ENCODE measurements at regions not wholly inside any gene's neighbourhood (a gene's known extent, or its start where the extent isn't known, plus 50 kb on each side); places are given as distances from the start of the nearest gene placed in this dataset.

DNA sequence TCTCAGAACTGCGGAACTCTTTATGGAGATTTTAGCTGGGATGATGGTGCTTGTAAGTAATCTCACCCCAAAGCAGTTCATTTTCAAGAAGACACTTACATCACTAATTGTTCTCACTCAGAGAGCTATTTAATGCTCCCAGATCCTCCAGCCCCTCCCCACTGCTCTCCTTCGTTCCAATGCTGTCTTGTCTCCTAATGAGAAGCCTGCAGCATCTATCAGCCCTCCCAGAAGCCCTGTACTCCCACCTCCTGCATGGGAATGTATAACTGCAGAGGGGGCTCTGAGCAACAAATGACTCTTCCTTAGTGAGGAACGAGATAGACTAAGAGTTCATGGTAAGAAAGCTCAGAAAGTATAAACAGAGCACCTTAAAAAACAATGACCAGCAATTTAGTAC, 377.4 kb upstream of the RUNX1 start:
- H3K27ac Mint-ChIP-seq (ENCODE audit: unreplicated experiment) = no peak overlapping the region
- no peak overlapping the region for H3K4me3 Mint-ChIP-seq
- H3K9me3 Mint-ChIP-seq = peaks cover 9% of the 10 kb centered on the region
- H3K4me1 Mint-ChIP-seq = peaks cover 6% of the 10 kb centered on the region
- H3K36me3 Mint-ChIP-seq (ENCODE audit: low read depth) = peaks cover 3% of the 10 kb centered on the region
- TF ChIP-seq, protein P1, sequence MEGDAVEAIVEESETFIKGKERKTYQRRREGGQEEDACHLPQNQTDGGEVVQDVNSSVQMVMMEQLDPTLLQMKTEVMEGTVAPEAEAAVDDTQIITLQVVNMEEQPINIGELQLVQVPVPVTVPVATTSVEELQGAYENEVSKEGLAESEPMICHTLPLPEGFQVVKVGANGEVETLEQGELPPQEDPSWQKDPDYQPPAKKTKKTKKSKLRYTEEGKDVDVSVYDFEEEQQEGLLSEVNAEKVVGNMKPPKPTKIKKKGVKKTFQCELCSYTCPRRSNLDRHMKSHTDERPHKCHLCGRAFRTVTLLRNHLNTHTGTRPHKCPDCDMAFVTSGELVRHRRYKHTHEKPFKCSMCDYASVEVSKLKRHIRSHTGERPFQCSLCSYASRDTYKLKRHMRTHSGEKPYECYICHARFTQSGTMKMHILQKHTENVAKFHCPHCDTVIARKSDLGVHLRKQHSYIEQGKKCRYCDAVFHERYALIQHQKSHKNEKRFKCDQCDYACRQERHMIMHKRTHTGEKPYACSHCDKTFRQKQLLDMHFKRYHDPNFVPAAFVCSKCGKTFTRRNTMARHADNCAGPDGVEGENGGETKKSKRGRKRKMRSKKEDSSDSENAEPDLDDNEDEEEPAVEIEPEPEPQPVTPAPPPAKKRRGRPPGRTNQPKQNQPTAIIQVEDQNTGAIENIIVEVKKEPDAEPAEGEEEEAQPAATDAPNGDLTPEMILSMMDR (conservative IDR thresholded peaks at IDR 0.05) = no peak
- peaks cover 9% of the 10 kb centered on the region for H3K27me3 Mint-ChIP-seq (ENCODE audit: low read depth)
- no peak for DNase-seq (ENCODE audit: low read depth, low spot score)

DNA sequence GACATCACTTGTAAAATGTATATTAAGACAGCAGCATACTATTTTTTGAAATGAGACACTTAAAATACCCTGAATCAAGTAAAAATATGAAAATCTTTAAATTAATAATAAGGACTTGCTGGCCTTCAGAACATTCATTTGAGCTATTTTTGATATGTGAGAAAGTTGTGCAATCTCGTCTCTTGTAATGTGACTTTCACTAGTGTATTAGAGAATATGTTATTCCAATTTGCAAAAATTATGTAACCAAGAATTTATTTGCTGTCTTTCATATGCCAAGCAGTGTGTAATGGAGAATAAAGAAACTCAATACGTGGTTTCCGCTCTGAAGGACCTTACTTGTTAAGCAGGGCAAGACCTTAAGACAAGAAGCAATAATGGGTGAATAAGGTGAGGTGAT, 375.0 kb upstream of the RUNX1 start:
- H3K36me3 Mint-ChIP-seq (ENCODE audit: low read depth) = peaks cover 7% of the 10 kb centered on the region
- H3K27me3 Mint-ChIP-seq (ENCODE audit: low read depth) = peaks cover 9% of the 10 kb centered on the region
- no peak overlapping the region for H3K4me3 Mint-ChIP-seq
- no peak overlapping the region for H3K27ac Mint-ChIP-seq (ENCODE audit: unreplicated experiment)
- DNase-seq (ENCODE audit: low read depth, low spot score) = no peak
- peaks cover 6% of the 10 kb centered on the region for H3K4me1 Mint-ChIP-seq
- peaks cover 15% of the 10 kb centered on the region for H3K9me3 Mint-ChIP-seq
- TF ChIP-seq, protein P1 (conservative IDR thresholded peaks at IDR 0.05) = no peak

DNA sequence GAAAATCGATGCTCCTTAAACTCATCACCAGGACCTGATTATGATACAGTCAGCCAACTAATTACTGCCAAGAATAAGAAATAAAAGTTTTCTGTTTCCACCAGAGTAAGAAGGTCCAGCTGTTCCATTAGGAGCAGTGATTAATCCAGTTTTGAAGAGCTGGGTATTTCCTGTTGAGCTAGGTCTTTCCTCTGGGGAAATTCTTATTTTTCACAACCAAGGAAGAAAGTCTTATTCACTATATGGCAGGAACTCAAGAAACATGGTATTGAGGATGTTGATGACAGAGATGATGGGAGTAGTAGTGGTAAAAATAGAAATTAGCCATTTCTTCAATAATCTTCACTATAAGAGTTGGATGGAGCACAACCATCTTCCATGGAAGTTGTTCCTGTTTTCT, 374.6 kb upstream of the RUNX1 start:
- H3K27ac Mint-ChIP-seq (ENCODE audit: unreplicated experiment) = no peak overlapping the region
- H3K9me3 Mint-ChIP-seq = peaks cover 15% of the 10 kb centered on the region
- TF ChIP-seq, protein P1 (conservative IDR thresholded peaks at IDR 0.05) = no peak
- H3K36me3 Mint-ChIP-seq (ENCODE audit: low read depth) = peaks cover 7% of the 10 kb centered on the region
- peaks cover 9% of the 10 kb centered on the region for H3K27me3 Mint-ChIP-seq (ENCODE audit: low read depth)
- no peak for DNase-seq (ENCODE audit: low read depth, low spot score)
- peaks cover 6% of the 10 kb centered on the region for H3K4me1 Mint-ChIP-seq
- H3K4me3 Mint-ChIP-seq = no peak overlapping the region

GRCh38 chr21:35422011-35422410, 372.9 kb upstream of the RUNX1 start:
- no peak overlapping the region for H3K27ac Mint-ChIP-seq (ENCODE audit: unreplicated experiment)
- no peak for DNase-seq (ENCODE audit: low read depth, low spot score)
- peaks cover 15% of the 10 kb centered on the region for H3K9me3 Mint-ChIP-seq
- H3K36me3 Mint-ChIP-seq (ENCODE audit: low read depth) = peaks cover 7% of the 10 kb centered on the region
- peaks cover 4% of the 10 kb centered on the region for H3K27me3 Mint-ChIP-seq (ENCODE audit: low read depth)
- TF ChIP-seq, protein P1 (conservative IDR thresholded peaks at IDR 0.05) = no peak
- peaks cover 6% of the 10 kb centered on the region for H3K4me1 Mint-ChIP-seq
- H3K4me3 Mint-ChIP-seq = no peak overlapping the region

GRCh38 chr21:35421221-35421620, 372.1 kb upstream of the RUNX1 start:
- Mint-ChIP-seq H3K9me3 (peaks cover 15% of the 10 kb centered on the region), H3K27ac (ENCODE audit: unreplicated experiment) (no peak overlapping the region), H3K4me1 (no peaks in the 10 kb centered on the region), H3K27me3 (ENCODE audit: low read depth) (no peaks in the 10 kb centered on the region), H3K4me3 (no peak overlapping the region), H3K36me3 (ENCODE audit: low read depth) (peaks cover 7% of the 10 kb centered on the region)
- TF ChIP-seq, protein P1 (conservative IDR thresholded peaks at IDR 0.05) = no peak
- DNase-seq (ENCODE audit: low read depth, low spot score) = no peak

GRCh38 chr21:35420656-35421055, 371.6 kb upstream of the RUNX1 start:
- Mint-ChIP-seq H3K36me3 (ENCODE audit: low read depth) (peaks cover 7% of the 10 kb centered on the region), H3K4me1 (no peaks in the 10 kb centered on the region), H3K27ac (ENCODE audit: unreplicated experiment) (no peak overlapping the region), H3K4me3 (no peak overlapping the region), H3K27me3 (ENCODE audit: low read depth) (no peaks in the 10 kb centered on the region), H3K9me3 (peaks cover 15% of the 10 kb centered on the region)
- no peak for DNase-seq (ENCODE audit: low read depth, low spot score)
- TF ChIP-seq, protein P1 (conservative IDR thresholded peaks at IDR 0.05) = no peak
